Liver (tissue), 8 donors: ENCODE measurements at regions not wholly inside any gene's neighbourhood (a gene's known extent, or its start where the extent isn't known, plus 50 kb on each side); places are given as distances from the start of the nearest gene placed in this dataset.

ENCODE experiments used
- DNase-seq: peaks from one replicate; pipeline ENCODE4 v3.0.0-alpha.2; 2017; ENCODE audit warnings: low spot score
- H3K27ac ChIP-seq, 2 donors: one replicate each; pipeline ENCODE4 v1.7.0; 2013; ENCODE audit warnings: inconsistent platforms in 2 of 2, low read length in 2 of 2, control low read depth in 1 of 2, low read depth in 1 of 2, mild to moderate bottlenecking in 1 of 2
- H3K27me3 ChIP-seq, 4 donors: one replicate each; pipeline versions ENCODE4 v1.6.1 to v1.7.0; 2013; ENCODE audit warnings: low read length in 3 of 4, inconsistent platforms in 1 of 4, mild to moderate bottlenecking in 1 of 4, moderate library complexity in 1 of 4; ENCODE audit not compliant: control insufficient read depth in 4 of 4, insufficient read depth in 4 of 4
- H3K36me3 ChIP-seq, 4 donors: one replicate each; pipeline versions ENCODE4 v1.6.1 to v1.7.0; 2013; ENCODE audit warnings: low read length in 3 of 4, mild to moderate bottlenecking in 3 of 4, low read depth in 1 of 4, moderate library complexity in 1 of 4; ENCODE audit not compliant: control insufficient read depth in 4 of 4, insufficient read depth in 3 of 4
- H3K4me1 ChIP-seq, 4 donors: one replicate each; pipeline versions ENCODE4 v1.6.1 to v1.7.0; 2013; ENCODE audit warnings: low read length in 3 of 4, mild to moderate bottlenecking in 3 of 4, moderate library complexity in 1 of 4; ENCODE audit not compliant: control insufficient read depth in 4 of 4, insufficient read depth in 4 of 4
- H3K4me3 ChIP-seq, 3 donors: one replicate each; pipeline versions ENCODE4 v1.6.1 to v1.7.0; 2013; ENCODE audit warnings: low read length in 3 of 3, control low read depth in 1 of 3, low read depth in 1 of 3, mild to moderate bottlenecking in 1 of 3
- H3K9ac ChIP-seq, 2 donors: one replicate each; pipeline ENCODE4 v1.7.0; 2013; ENCODE audit warnings: low read length in 2 of 2, mild to moderate bottlenecking in 2 of 2, moderate library complexity in 2 of 2, control low read depth in 1 of 2, low read depth in 1 of 2
- H3K9me3 ChIP-seq, 4 donors: one replicate each; pipeline versions ENCODE4 v1.6.1 to v1.7.0; 2013; ENCODE audit warnings: low read length in 3 of 4; ENCODE audit not compliant: control insufficient read depth in 4 of 4
- EGR1 ChIP-seq, 2 donors: IDR thresholded peaks; 2 replicates each; pipeline ENCODE4 v1.6.1; 2016 to 2018; ENCODE audit warnings: antibody characterized with exemption in 2 of 2, low read depth in 2 of 2
- FOXA1 ChIP-seq: IDR thresholded peaks from 2 replicates; pipeline ENCODE4 v1.6.1; 2016; ENCODE audit warnings: antibody characterized with exemption
- FOXA2 ChIP-seq: IDR thresholded peaks from 2 replicates; pipeline ENCODE4 v1.6.1; 2016; ENCODE audit warnings: antibody characterized with exemption
- GABPA ChIP-seq, 2 donors: IDR thresholded peaks in 1 of 2; conservative IDR thresholded peaks in 1 of 2; 2 replicates each; pipeline ENCODE4 v1.6.1; 2016; ENCODE audit warnings: antibody characterized with exemption in 2 of 2, mild to moderate bottlenecking in 1 of 2, moderate library complexity in 1 of 2
- HNF4A ChIP-seq, 2 donors: conservative IDR thresholded peaks; 2 replicates each; pipeline ENCODE4 v1.6.1; 2016; ENCODE audit warnings: antibody characterized with exemption in 2 of 2, mild to moderate bottlenecking in 2 of 2
- HNF4G ChIP-seq: IDR thresholded peaks from 2 replicates; pipeline ENCODE4 v1.6.1; 2016; ENCODE audit warnings: antibody characterized with exemption
- JUND ChIP-seq, 2 donors: IDR thresholded peaks; 2 replicates each; pipeline ENCODE4 v1.6.1; 2016; ENCODE audit warnings: antibody characterized with exemption in 2 of 2
- MAX ChIP-seq: IDR thresholded peaks from 2 replicates; pipeline ENCODE4 v1.6.1; 2016; ENCODE audit warnings: antibody characterized with exemption
- NR2F2 ChIP-seq: IDR thresholded peaks from 2 replicates; pipeline ENCODE4 v1.6.1; 2016; ENCODE audit warnings: antibody characterized with exemption
- RAD21 ChIP-seq, 2 donors: IDR thresholded peaks; 2 replicates each; pipeline ENCODE4 v1.6.1; 2016; ENCODE audit warnings: antibody characterized with exemption in 2 of 2, mild to moderate bottlenecking in 2 of 2
- REST ChIP-seq: IDR thresholded peaks from 2 replicates; pipeline ENCODE4 v1.6.1; 2016; ENCODE audit warnings: antibody characterized with exemption, mild to moderate bottlenecking
- RXRA ChIP-seq, 2 donors: IDR thresholded peaks; 2 replicates each; pipeline ENCODE4 v1.6.1; 2017 to 2018; ENCODE audit warnings: antibody characterized with exemption in 2 of 2, mild to moderate bottlenecking in 1 of 2
- SP1 ChIP-seq: IDR thresholded peaks from 2 replicates; pipeline ENCODE4 v1.6.1; 2018; ENCODE audit warnings: antibody characterized with exemption, mild to moderate bottlenecking
- TAF1 ChIP-seq: conservative IDR thresholded peaks from 2 replicates; pipeline ENCODE4 v1.6.1; 2016; ENCODE audit warnings: antibody characterized with exemption, mild to moderate bottlenecking
- YY1 ChIP-seq: IDR thresholded peaks from 2 replicates; pipeline ENCODE4 v1.6.1; 2016; ENCODE audit warnings: antibody characterized with exemption, mild to moderate bottlenecking
- WGBS: extraction: QIAGEN DNeasy Blood & Tissue Kit; methylation state at CpG from one replicate; pipeline ENCODE4 v1.1.7; 2013; 5-methylcytosine and 5-hydroxymethylcytosine counted together
- TF ChIP-seq, protein P1 (sequence below): fragments of 150-350 bp; IDR thresholded peaks from 2 replicates; pipeline ENCODE4 v1.5.1; 2017; ENCODE audit warnings: improper control_type of control experiment, low read depth, low read length; ENCODE audit not compliant: missing input control
- donor health status: healthy.
- donor health status: healthy.
- donor health status: healthy.
- donor health status: healthy.
- donor health status: healthy.

DNA sequence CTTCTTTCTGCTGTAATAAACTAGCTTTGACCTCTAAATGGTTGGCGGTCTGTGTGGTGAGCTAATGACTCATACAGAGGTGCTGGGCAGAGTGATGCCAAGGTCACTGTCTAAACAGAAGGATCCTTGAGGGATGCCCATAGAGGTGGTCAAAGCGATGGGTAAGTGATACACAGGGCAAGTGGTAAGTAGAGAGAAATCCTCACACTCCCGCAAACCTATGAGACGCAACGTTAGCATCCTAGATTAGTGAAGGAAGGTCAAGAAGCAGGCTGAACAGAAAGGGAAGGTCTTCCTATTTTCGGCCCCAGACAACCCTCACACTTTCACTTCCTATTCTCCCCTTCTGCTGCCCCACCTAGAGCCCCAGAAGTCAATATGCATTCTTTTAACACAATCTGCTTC is 65.6 kb upstream of the SESN3 start:
- Histone ChIP-seq H3K4me3 (no peak overlapping the region), H3K27me3 (no peaks in the 10 kb centered on the region), H3K4me1 (peaks cover 0 to 5% (median 2%) of the 10 kb centered on the region in 4 donors), H3K9me3 (no peaks in the 10 kb centered on the region), H3K36me3 (no peaks in the 10 kb centered on the region), H3K27ac (no peak overlapping the region), H3K9ac (no peak overlapping the region)
- no peak for DNase-seq
- TF ChIP-seq NR2F2 (no peak), HNF4A (conservative IDR thresholded peaks at IDR 0.05) (no peak), RXRA (IDR thresholded peaks at IDR 0.05) (no peak), JUND (IDR thresholded peaks at IDR 0.05) (no peak), HNF4G (no peak), TAF1 (no peak), FOXA1 (no peak), EGR1 (IDR thresholded peaks at IDR 0.05; ENCODE audit: low read depth in 2 of 2) (no peak), GABPA (IDR thresholded peaks at IDR 0.05 in 1 of 2, conservative IDR thresholded peaks at IDR 0.05 in 1 of 2) (no peak), REST (no peak), MAX (no peak)
- TF ChIP-seq, protein P1, sequence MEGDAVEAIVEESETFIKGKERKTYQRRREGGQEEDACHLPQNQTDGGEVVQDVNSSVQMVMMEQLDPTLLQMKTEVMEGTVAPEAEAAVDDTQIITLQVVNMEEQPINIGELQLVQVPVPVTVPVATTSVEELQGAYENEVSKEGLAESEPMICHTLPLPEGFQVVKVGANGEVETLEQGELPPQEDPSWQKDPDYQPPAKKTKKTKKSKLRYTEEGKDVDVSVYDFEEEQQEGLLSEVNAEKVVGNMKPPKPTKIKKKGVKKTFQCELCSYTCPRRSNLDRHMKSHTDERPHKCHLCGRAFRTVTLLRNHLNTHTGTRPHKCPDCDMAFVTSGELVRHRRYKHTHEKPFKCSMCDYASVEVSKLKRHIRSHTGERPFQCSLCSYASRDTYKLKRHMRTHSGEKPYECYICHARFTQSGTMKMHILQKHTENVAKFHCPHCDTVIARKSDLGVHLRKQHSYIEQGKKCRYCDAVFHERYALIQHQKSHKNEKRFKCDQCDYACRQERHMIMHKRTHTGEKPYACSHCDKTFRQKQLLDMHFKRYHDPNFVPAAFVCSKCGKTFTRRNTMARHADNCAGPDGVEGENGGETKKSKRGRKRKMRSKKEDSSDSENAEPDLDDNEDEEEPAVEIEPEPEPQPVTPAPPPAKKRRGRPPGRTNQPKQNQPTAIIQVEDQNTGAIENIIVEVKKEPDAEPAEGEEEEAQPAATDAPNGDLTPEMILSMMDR: no peak
- WGBS: 75% methylated on average over 6 of the region's 6 CpGs

- H3K4me1 ChIP-seq: peaks cover 0 to 5% (median 2%) of the 10 kb centered on the region in 4 donors
- no peaks in the 10 kb centered on the region for H3K27me3 ChIP-seq
- no peak for DNase-seq
- H3K9ac ChIP-seq: no peak overlapping the region
- no peaks in the 10 kb centered on the region for H3K36me3 ChIP-seq
- no peak overlapping the region for H3K4me3 ChIP-seq
- TF ChIP-seq FOXA2 (no peak), MAX (no peak), TAF1 (no peak), HNF4A (conservative IDR thresholded peaks at IDR 0.05) (no peak), YY1 (no peak), JUND (IDR thresholded peaks at IDR 0.05) (no peak), RAD21 (IDR thresholded peaks at IDR 0.05) (no peak), GABPA (IDR thresholded peaks at IDR 0.05 in 1 of 2, conservative IDR thresholded peaks at IDR 0.05 in 1 of 2) (no peak), SP1 (no peak)
- H3K9me3 ChIP-seq: no peaks in the 10 kb centered on the region
- H3K27ac ChIP-seq: no peak overlapping the region
Measured at GRCh38 chr11:95296165-95296564, 65.2 kb upstream of the SESN3 start.
